Heart left ventricle (tissue), 16 donors: ENCODE measurements at regions not wholly inside any gene's neighbourhood (a gene's known extent, or its start where the extent isn't known, plus 50 kb on each side); places are given as distances from the start of the nearest gene placed in this dataset.

Source experiments
- ATAC-seq, 4 donors: fragments of 200-7000 bp; cut with Tn5 transposase; one replicate each; pipeline ENCODE4 v1.9.1; 2020 to 2022; ENCODE audit warnings: moderate library complexity in 4 of 4, mild to moderate bottlenecking in 3 of 4, moderate number of reproducible peaks in 1 of 4
- DNase-seq, 5 donors: peaks; one replicate each; pipeline ENCODE4 v3.0.0-alpha.2; 2020
- H3K27ac ChIP-seq, 12 donors: fragments of 200-600 bp; sonication (generic) in 4 of 12; one replicate each; pipeline versions ENCODE4 v1.5.0 to v1.8.0; 2016 to 2022; ENCODE audit warnings: mild to moderate bottlenecking in 2 of 12
- H3K27me3 ChIP-seq, 9 donors: fragments of 200-600 bp; sonication (generic) in 2 of 9; one replicate each; pipeline versions ENCODE4 v1.5.1 to v1.8.0; 2016 to 2022; ENCODE audit warnings: mild to moderate bottlenecking in 3 of 9
- H3K36me3 ChIP-seq, 9 donors: fragments of 200-600 bp; sonication (generic) in 2 of 9; one replicate each; pipeline versions ENCODE4 v1.5.0 to v1.8.0; 2018 to 2022; ENCODE audit warnings: mild to moderate bottlenecking in 2 of 9
- H3K4me1 ChIP-seq, 12 donors: fragments of 200-600 bp; sonication (generic) in 4 of 12; one replicate each; pipeline versions ENCODE4 v1.5.0 to v1.8.0; 2016 to 2022; ENCODE audit warnings: mild to moderate bottlenecking in 3 of 12
- H3K4me3 ChIP-seq, 12 donors: fragments of 200-600 bp; sonication (generic) in 4 of 12; one replicate each; pipeline versions ENCODE4 v1.5.0 to v1.8.0; 2017 to 2022; ENCODE audit warnings: mild to moderate bottlenecking in 9 of 12, moderate library complexity in 4 of 12
- H3K9me3 ChIP-seq, 12 donors: fragments of 200-600 bp; sonication (generic) in 4 of 12; one replicate each; pipeline versions ENCODE4 v1.5.0 to v1.8.0; 2016 to 2022; ENCODE audit warnings: mild to moderate bottlenecking in 1 of 12
- POLR2A ChIP-seq, 2 donors: fragments of 450-650 bp; IDR thresholded peaks; one replicate each; pipeline ENCODE4 v1.6.1; 2017; ENCODE audit warnings: antibody characterized with exemption in 2 of 2, mild to moderate bottlenecking in 2 of 2, moderate library complexity in 2 of 2
- WGBS, 4 donors: extraction: QIAGEN DNeasy Blood & Tissue Kit in 2 of 4; methylation state at CpG; one replicate each; pipeline versions ENCODE4 v1.1.5 to v1.1.7; 2013 to 2018; 5-methylcytosine and 5-hydroxymethylcytosine counted together
- intact Hi-C, 10 donors: fragments of 100-400 bp; cut with DNase I; formaldehyde crosslinking; loops; one replicate each; pipeline versions ENCODE4 v1.11.1 to v1.14.2; 2022
- TF ChIP-seq, protein P1 (sequence below), 12 donors: fragments of 200-600 bp; sonication (generic) in 4 of 12; IDR thresholded peaks; one replicate each; pipeline versions ENCODE4 v1.5.0 to v1.8.0; 2018 to 2022; ENCODE audit warnings: antibody characterized with exemption in 12 of 12, mild to moderate bottlenecking in 5 of 12
- donor health status: ischemic (EF 13 %, LVEDD 7.1; RV severe dilation, severe dysfunction).
- donor health status: healthy with polysubstance abuse.
- donor health status: DM: no; HTN: yes; CAD: no.
- donor health status: DM: no; HTN: no; CAD: no.
- donor health status: ischemic (EF 25% LVEDD 6.9; RV normal size, moderate dysfunction).
- donor health status: ischemic (EF 25% LVEDD 5.7; RV mildly dilated, moderate dysfunction).
- donor health status: healthy.
- donor health status: DM: yes; HTN: yes; CAD: no.
- donor health status: ischemic (EF 35%, LVEDD 5.7; RV mildly dilated, moderate dysfunction).
- donor health status: nonischemic (EF 11% LVEDD 7.7; RV severe dilation, severe dysfunction).
- donor health status: DM: yes; HTN: yes; CAD: no.
- donor health status: PGD.
- donor health status: ischemic (EF 29% LVEDD 5.4; RV normal size, mild dysfunction).
- donor health status: nonischemic (EF 23%, LVEDD 6.1; RV moderate dilation, normal function).

GRCh38 chr10:3886191-3886590 is 101.2 kb upstream of the KLF6 start:
- peak overlapping the region in 9 of 12 donors; percentile 10 to 32 (median 22) for H3K4me3 ChIP-seq
- intact Hi-C loops = loop anchor here in 1 of 10 donors (5.0 kb wide), 1 partner anchor 104 kb away; no protein-coding TSS in a partner anchor
- ATAC-seq (peak; percentile 58 to 81 (median 61)), DNase-seq (peak; percentile 57 to 81 (median 71))
- H3K9me3 ChIP-seq = no peaks in the 10 kb centered on the region
- H3K36me3 ChIP-seq = no peaks in the 10 kb centered on the region
- peak overlapping the region; percentile 72 to 88 (median 82) for H3K27ac ChIP-seq
- no peaks in the 10 kb centered on the region for H3K27me3 ChIP-seq
- WGBS, 4 donors = 25 to 40% (median 35%) methylated on average over 14 of the region's 14 CpGs
- TF ChIP-seq, protein P1, sequence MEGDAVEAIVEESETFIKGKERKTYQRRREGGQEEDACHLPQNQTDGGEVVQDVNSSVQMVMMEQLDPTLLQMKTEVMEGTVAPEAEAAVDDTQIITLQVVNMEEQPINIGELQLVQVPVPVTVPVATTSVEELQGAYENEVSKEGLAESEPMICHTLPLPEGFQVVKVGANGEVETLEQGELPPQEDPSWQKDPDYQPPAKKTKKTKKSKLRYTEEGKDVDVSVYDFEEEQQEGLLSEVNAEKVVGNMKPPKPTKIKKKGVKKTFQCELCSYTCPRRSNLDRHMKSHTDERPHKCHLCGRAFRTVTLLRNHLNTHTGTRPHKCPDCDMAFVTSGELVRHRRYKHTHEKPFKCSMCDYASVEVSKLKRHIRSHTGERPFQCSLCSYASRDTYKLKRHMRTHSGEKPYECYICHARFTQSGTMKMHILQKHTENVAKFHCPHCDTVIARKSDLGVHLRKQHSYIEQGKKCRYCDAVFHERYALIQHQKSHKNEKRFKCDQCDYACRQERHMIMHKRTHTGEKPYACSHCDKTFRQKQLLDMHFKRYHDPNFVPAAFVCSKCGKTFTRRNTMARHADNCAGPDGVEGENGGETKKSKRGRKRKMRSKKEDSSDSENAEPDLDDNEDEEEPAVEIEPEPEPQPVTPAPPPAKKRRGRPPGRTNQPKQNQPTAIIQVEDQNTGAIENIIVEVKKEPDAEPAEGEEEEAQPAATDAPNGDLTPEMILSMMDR (IDR thresholded peaks at IDR 0.05) = no peak
- TF ChIP-seq POLR2A (IDR thresholded peaks at IDR 0.05) = no peak
- peaks cover 0 to 30% (median 19%) of the 10 kb centered on the region in 12 donors for H3K4me1 ChIP-seq

DNA sequence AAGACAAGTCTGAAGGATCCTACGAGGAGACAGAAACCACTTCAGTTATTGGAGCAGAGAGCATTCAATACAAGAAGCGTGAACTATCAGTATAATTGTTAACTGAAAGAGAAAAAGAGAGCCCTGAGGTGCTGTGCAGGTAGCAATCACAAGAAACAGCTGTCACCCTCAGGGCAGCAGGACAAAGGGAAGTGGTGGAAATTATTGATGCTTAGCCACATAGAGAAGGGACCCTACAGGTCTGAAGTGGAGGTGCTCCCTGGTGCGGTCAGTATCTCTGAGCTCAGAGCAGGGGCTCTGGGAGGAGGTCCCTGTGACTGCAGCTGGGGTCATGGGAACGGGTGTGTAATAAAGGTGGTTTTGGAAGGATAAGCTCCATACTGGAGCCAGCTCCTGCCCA is 97.8 kb upstream of the KLF6 start:
- H3K4me3 ChIP-seq = no peak overlapping the region
- TF ChIP-seq POLR2A (IDR thresholded peaks at IDR 0.05) = no peak
- no peaks in the 10 kb centered on the region for H3K9me3 ChIP-seq
- H3K27me3 ChIP-seq = no peaks in the 10 kb centered on the region
- peaks cover 0 to 24% (median 16%) of the 10 kb centered on the region in 12 donors for H3K4me1 ChIP-seq
- WGBS, 4 donors = 97 to 99% (median 98%) methylated on average over 3 to 4 of the region's 4 CpGs
- intact Hi-C loops = no loop called here
- no peak for ATAC-seq
- DNase-seq = no peak
- no peak overlapping the region for H3K27ac ChIP-seq
- H3K36me3 ChIP-seq = no peaks in the 10 kb centered on the region

DNA sequence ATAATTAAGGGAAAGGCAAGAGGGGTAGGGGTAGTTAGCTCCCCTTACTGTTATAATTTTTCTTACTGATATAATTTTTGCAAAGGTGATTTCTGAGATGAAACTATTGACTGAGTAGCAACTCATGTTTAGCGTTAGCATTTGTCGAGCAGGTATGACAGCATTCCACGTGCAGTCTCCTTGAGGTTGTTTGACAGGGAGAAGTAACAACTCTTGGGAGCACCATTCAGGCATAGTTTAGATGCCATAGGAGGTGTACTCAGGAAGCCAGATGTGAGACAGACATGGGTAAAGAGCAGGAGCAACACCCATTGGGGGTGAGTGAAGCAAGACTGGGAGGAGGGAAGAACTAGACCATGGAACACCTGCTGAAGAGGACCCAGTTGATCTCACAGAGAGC is 96.6 kb upstream of the KLF6 start:
- H3K27ac ChIP-seq = no peak overlapping the region
- H3K4me3 ChIP-seq = no peak overlapping the region
- TF ChIP-seq, protein P1 (IDR thresholded peaks at IDR 0.05) = no peak
- no peak for TF ChIP-seq POLR2A (IDR thresholded peaks at IDR 0.05)
- WGBS, 4 donors = 94 to 100% (median 98%) methylated on average over 3 of the region's 3 CpGs
- DNase-seq (no peak), ATAC-seq (no peak)
- H3K4me1 ChIP-seq = peaks cover 0 to 24% (median 6%) of the 10 kb centered on the region in 12 donors
- H3K9me3 ChIP-seq = no peaks in the 10 kb centered on the region
- intact Hi-C loops = no loop called here
- no peaks in the 10 kb centered on the region for H3K36me3 ChIP-seq
- no peaks in the 10 kb centered on the region for H3K27me3 ChIP-seq

DNA sequence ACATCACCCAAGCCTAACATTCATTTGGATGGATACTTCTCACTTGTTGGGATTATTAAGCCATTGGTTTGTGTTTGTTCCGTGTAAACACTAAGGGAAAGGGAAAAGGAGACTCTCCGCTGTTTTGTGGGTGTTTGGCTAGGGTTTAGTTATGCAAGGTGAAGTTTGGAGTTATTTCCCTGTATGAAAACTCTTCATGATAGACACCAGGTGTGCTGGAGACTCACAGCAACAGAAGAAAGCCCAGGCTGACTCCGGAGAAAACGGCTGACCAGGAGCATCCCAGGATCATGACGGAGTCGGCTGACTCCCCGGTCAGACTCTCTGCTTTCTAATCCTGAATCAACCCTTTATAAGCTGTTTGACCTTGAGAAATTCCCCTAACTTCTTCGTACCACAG is 94.1 kb upstream of the KLF6 start:
- no peaks in the 10 kb centered on the region for H3K9me3 ChIP-seq
- intact Hi-C loops = no loop called here
- TF ChIP-seq, protein P1 (IDR thresholded peaks at IDR 0.05) = no peak
- TF ChIP-seq POLR2A (IDR thresholded peaks at IDR 0.05) = no peak
- no peaks in the 10 kb centered on the region for H3K36me3 ChIP-seq
- DNase-seq = no peak
- no peak overlapping the region for H3K27ac ChIP-seq
- no peaks in the 10 kb centered on the region for H3K27me3 ChIP-seq
- WGBS, 4 donors = 84 to 95% (median 92%) methylated on average over 8 of the region's 8 CpGs
- no peak for ATAC-seq
- peaks cover 0 to 40% (median 2%) of the 10 kb centered on the region in 12 donors for H3K4me1 ChIP-seq
- no peak overlapping the region for H3K4me3 ChIP-seq
